Erythroblast (primary cell): ENCODE measurements at regions not wholly inside any gene's neighbourhood (a gene's known extent, or its start where the extent isn't known, plus 50 kb on each side); places are given as distances from the start of the nearest gene placed in this dataset.

Experiments used
- GATA1 ChIP-seq: IDR thresholded peaks from 2 replicates; pipeline ENCODE4 v1.6.1; 2011; ENCODE audit warnings: low read depth, mild to moderate bottlenecking, control low read depth, low read length, moderate library complexity
- POLR2A ChIP-seq: IDR thresholded peaks from 2 replicates; pipeline ENCODE4 v1.6.1; 2011; ENCODE audit warnings: mild to moderate bottlenecking, low read length

- TF ChIP-seq POLR2A (no peak), GATA1 (no peak)
Measured at GRCh38 chr2:3060049-3060448, 317.6 kb downstream of the EIPR1 start.
